ENCODE measurements at regions not wholly inside any gene's neighbourhood (a gene's known extent, or its start where the extent isn't known, plus 50 kb on each side); places are given as distances from the start of the nearest gene placed in this dataset.

GRCh38 chr11:44475114-44475686 lies 90.3 kb upstream of the CD82 start:
- TF ChIP-seq CTCF (IDR thresholded peaks at IDR 0.05; ENCODE audit: low read depth, low read length) (no peak), EZH2phosphoT487 (IDR thresholded peaks at IDR 0.05; ENCODE audit: low read depth) (no peak)

All from OCI-LY3 (cell line).